ENCODE measurements at regions not wholly inside any gene's neighbourhood (a gene's known extent, or its start where the extent isn't known, plus 50 kb on each side); places are given as distances from the start of the nearest gene placed in this dataset.

DNA sequence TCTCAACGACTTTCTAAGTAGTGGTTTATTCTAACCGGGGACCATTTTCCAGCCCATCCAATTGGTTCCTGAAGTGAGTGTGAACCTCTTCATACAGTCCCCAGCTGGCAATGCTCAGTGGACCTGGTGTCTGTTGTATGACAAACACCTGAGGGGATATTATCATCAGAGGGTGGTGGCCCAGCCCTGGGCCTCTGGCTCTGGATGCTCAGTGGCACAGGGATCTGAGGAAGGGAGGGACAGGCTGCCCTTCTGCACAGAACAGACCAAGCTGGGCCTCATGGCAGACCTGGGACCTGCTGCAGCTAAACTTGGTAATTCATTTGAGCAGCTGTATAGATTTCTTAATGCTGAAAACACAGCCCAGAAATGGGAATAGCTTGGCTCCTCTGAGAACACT, 72.6 kb downstream of the IRX5 start:
- no peak overlapping the region for H2AK9ac ChIP-seq (replicated peaks; ENCODE audit: low read depth, low read length, poor library complexity)
- no peak overlapping the region for H3K18ac ChIP-seq (ENCODE audit: low read depth, low read length)
- H3K27ac ChIP-seq (ENCODE audit: insufficient read depth, low read length) = no peak overlapping the region
- no peak for ATAC-seq (ENCODE audit: low read depth)
- WGBS, 2 experiments (ENCODE audit: extremely low coverage in 2 of 2, insufficient read length in 1 of 2) = no CpG with 5 or more reads among the region's 2 CpGs
- no peak overlapping the region for H2BK5ac ChIP-seq (ENCODE audit: low read depth, low read length, poor library complexity, severe bottlenecking)
- no peak overlapping the region for H2BK120ac ChIP-seq (ENCODE audit: low read depth, low read length)
- H2BK15ac ChIP-seq (ENCODE audit: low read depth, low read length) = no peak overlapping the region
- TF ChIP-seq, protein P1, sequence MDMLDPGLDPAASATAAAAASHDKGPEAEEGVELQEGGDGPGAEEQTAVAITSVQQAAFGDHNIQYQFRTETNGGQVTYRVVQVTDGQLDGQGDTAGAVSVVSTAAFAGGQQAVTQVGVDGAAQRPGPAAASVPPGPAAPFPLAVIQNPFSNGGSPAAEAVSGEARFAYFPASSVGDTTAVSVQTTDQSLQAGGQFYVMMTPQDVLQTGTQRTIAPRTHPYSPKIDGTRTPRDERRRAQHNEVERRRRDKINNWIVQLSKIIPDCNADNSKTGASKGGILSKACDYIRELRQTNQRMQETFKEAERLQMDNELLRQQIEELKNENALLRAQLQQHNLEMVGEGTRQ (IDR thresholded peaks at IDR 0.05; ENCODE audit: low read depth, low read length) = no peak
- TF ChIP-seq BHLHE40 (IDR thresholded peaks at IDR 0.05; ENCODE audit: low read depth, low read length) = no peak
- H3K79me1 ChIP-seq (ENCODE audit: low read depth in 1 of 2, low read length in 2 of 2) = no peaks in the 10 kb centered on the region
- DNase-seq = no peak
- no peaks in the 10 kb centered on the region; the same call in 1 of the 2 replicates for H3K9me3 ChIP-seq (ENCODE audit: control insufficient read depth, insufficient read depth, low read length)
- intact Hi-C loops (cut with micrococcal nuclease) (no loop called here), in situ Hi-C loops (cut with MboI; ENCODE audit: low sequenced_read_pairs) (no loop called here), dilution Hi-C loops (cut with HindIII; ENCODE audit: low sequenced_read_pairs, unreplicated experiment) (no loop called here)
- no peaks in the 10 kb centered on the region for H3K9me1 ChIP-seq (ENCODE audit: insufficient read depth, low read length)
- H3K4ac ChIP-seq (ENCODE audit: low read depth, low read length) = no peak overlapping the region
- H3K23ac ChIP-seq (ENCODE audit: low read depth, low read length) = no peak overlapping the region
- H3K4me1 ChIP-seq (ENCODE audit: control insufficient read depth, insufficient read depth, low read length) = no peaks in the 10 kb centered on the region
- no peaks in the 10 kb centered on the region for H3K27me3 ChIP-seq (ENCODE audit: control insufficient read depth, insufficient read depth, low read length)
- no peak overlapping the region for H3K14ac ChIP-seq (replicated peaks; ENCODE audit: low read depth, low read length)
- no peak overlapping the region for H2AK5ac ChIP-seq (ENCODE audit: low read depth, low read length)
- ChIA-PET CTCF (no interaction called here), POLR2A (ENCODE audit: unreplicated experiment) (no interaction called here)
- H4K8ac ChIP-seq (ENCODE audit: low read depth in 2 of 2, low read length in 2 of 2) = no peak overlapping the region
- H2AFZ ChIP-seq (replicated peaks; ENCODE audit: low read length, poor library complexity) = no peak overlapping the region
- H3K56ac ChIP-seq (ENCODE audit: extremely low read depth, insufficient read depth, low read length) = no peak overlapping the region
- H3K4me2 ChIP-seq (ENCODE audit: low read depth, low read length) = no peak overlapping the region
- no TSS peak for BruUV-seq (replicated peaks)
- H3K36me3 ChIP-seq (ENCODE audit: control insufficient read depth, insufficient read depth, low read length) = no peaks in the 10 kb centered on the region
- no peak overlapping the region for H4K91ac ChIP-seq (ENCODE audit: insufficient read depth, low read depth, low read length)
- H3K9ac ChIP-seq (ENCODE audit: low read depth, low read length) = no peak overlapping the region
- no peak overlapping the region for H3K4me3 ChIP-seq (ENCODE audit: insufficient read depth, low read depth, low read length)
- H2BK20ac ChIP-seq (ENCODE audit: low read depth, low read length) = no peak overlapping the region
- H4K20me1 ChIP-seq (ENCODE audit: insufficient read depth, low read length) = no peaks in the 10 kb centered on the region
- H4K5ac ChIP-seq (ENCODE audit: low read depth, low read length) = no peak overlapping the region

Measured in IMR-90 (cell line).